ENCODE measurements at regions not wholly inside any gene's neighbourhood (a gene's known extent, or its start where the extent isn't known, plus 50 kb on each side); places are given as distances from the start of the nearest gene placed in this dataset.

- DNase-seq: no peak
These were observed 453.3 kb downstream of the TSHZ3 start for GRCh38 chr19:30895946-30896345.

GRCh38 chr19:30891051-30891450, 458.2 kb downstream of the TSHZ3 start:
- no peak for DNase-seq

DNA sequence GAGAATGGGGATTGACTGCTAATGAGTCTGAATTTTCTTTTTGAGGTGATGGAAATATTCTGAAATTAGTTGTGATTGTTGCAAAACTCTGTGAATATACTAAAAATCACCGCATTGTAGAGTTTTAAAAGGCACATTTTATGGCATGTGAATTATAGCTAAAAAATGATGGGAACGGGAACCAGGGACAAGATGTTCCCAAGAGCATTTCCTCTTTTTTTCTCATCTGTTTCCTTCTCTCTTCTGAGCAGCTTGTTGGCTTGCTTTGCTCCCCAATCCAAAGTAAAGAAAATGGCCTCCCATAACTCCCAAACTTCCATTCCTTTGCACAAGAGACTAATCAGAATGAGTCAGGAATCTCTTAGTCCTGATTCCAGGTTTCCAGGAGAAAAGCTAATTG, 459.2 kb downstream of the TSHZ3 start:
- DNase-seq: no peak

GRCh38 chr19:30888937-30889336, 460.3 kb downstream of the TSHZ3 start:
- DNase-seq: no peak

- no peak for DNase-seq
These were observed 462.2 kb downstream of the TSHZ3 start for GRCh38 chr19:30887042-30887441.

GRCh38 chr19:30886222-30886621, 463.0 kb downstream of the TSHZ3 start:
- DNase-seq: no peak

GRCh38 chr19:30884146-30884812, 465.0 kb downstream of the TSHZ3 start:
- DNase-seq: no peak

DNA sequence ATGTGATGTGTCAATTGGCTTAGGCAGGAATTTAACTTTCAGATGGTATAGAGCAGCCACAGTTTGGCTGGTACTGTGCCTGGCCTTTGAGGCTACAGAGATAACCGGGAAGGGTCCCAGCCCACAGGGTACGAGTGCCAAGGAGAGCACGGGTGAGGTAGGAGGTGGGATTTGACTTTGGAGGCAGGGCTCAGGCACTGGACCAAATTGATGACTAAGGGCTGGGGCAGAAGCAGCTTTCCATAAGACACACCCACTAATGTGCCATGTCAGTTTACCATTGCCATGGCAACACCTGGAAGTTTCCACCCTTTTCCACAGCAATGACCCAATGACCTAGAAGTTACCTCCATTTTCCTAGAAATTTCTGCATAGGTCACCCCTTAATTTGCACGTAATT, 466.2 kb downstream of the TSHZ3 start:
- no peak for DNase-seq

GRCh38 chr19:30882411-30883005, 466.7 kb downstream of the TSHZ3 start:
- DNase-seq: no peak

- no peak for DNase-seq
These were observed 467.3 kb downstream of the TSHZ3 start for GRCh38 chr19:30881930-30882329.

DNA sequence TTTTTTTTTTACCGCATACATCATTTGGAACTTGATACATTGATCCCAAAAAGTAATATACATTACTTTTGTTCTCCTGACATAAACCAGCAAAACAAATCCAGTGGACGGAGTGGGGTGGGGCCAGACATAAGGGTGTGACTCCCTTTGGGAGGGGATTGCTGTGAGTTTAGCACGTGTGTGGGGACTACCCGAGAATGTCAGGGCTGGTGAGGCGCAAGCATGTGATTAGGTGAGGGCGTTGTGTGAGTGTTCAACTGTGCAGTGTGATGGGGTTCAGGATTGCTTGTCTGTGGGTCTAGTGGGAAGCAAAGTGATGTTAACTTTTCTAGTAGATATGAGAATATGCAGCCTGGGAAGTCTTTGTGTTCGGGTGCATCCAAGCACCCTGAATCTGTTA, 468.0 kb downstream of the TSHZ3 start:
- DNase-seq: no peak

GRCh38 chr19:30880551-30880950, 468.7 kb downstream of the TSHZ3 start:
- DNase-seq: no peak

DNA sequence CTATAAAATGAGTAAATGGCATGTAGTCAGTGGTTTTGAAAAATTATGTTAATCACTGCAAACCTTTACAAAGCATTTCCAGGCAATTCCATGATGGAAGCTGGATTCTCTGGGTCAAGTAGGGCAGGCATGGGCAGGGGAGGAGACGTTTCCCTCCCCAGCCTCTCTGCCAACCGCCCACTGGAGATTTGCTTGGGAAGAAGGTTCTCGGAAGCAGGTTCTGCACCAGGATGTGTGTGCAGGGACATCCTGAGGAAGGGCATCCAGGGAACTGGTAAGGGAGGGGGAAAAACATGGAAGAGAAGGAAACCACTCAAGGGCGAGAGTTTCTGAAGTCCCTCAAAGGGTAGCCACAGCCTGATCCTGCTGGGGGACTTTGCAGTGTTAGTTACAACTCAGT, 469.1 kb downstream of the TSHZ3 start:
- DNase-seq: no peak

DNA sequence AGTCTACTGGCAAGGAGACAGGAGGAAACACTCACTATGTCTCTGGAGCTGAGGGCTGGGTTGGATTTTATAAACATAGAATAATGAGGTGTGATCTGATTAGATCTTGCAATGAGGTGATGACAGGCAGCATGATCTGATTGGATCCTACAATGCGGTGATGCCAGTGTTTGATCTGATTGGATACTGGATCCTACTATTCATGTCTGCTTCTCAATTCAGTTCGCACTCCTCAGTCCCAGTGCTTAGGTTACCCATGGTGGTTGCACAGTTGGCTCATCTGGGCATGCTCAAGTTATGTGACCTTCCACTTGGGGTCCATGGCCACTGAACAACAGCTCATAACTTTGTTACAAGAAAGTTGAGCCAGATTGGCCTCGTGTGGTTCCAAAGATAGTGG, 469.5 kb downstream of the TSHZ3 start:
- no peak for DNase-seq

- DNase-seq: no peak
These were observed 470.0 kb downstream of the TSHZ3 start for GRCh38 chr19:30879225-30879624.

- no peak for DNase-seq
These were observed 470.7 kb downstream of the TSHZ3 start for GRCh38 chr19:30878495-30878894.

DNA sequence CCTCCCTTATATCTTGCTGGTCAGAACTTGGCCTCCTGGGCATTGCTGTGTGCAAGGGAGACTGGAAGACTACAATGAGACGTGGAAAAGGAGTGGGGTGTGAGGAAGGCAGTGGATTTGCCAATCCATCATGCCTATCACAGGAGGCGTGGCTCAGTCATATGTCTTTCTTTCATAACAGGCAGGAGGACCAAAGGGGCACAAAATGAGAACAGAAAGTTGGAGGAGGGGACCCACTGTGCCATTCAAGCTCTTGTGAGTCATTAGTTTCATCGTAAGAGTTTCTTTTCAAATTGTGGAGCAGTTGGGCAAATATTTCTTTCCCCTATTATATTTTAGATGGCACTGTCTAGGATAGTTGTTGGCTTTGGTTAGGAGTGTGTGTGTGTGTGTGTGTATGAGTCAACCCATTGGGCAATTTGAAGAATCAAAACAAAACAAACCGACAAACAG, 471.5 kb downstream of the TSHZ3 start:
- no peak for DNase-seq

- no peak for DNase-seq
These were observed 475.5 kb downstream of the TSHZ3 start for GRCh38 chr19:30873691-30874090.

GRCh38 chr19:30873003-30873402, 476.2 kb downstream of the TSHZ3 start:
- no peak for DNase-seq

DNA sequence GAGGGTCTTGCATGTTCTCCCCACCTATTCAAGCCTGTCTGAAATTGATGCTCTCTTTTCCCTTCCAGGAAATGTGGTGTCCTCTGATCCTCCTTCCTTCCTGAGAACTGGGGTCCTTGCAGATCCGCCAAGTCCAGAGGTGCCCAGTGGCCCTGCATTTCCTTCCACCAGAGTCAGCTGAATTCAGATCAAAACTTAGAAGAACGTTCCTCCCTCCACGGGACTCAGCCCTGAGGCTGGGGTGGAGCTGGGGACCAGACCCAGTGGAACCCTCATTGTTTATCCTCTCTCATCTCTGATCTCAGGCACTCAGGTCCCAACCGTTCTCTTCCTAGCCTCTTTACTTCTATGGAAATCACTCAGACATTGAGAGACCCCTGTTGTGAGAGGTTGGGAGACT, 477.3 kb downstream of the TSHZ3 start:
- no peak for DNase-seq

- DNase-seq: no peak
These were observed 478.4 kb downstream of the TSHZ3 start for GRCh38 chr19:30870876-30871275.

DNA sequence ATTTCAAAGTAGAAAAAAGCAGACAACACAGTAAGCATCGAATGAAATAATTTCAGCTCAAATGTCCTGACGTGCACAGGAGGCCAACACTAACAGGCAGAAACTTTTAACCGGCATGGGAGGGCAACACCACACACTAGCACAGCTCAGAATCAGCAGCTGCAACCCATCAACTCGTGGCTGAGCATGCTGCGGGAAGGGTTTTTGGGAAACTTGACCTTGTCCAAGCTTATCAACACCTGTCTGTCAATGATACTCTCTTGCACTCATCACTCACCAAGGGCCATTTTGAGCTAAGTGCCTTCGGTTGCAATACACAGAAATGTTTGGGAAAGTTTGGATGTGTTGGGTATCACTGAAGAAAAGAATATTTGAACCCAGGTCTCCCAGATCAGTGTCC, 483.7 kb downstream of the TSHZ3 start:
- no peak for DNase-seq

GRCh38 chr19:30864391-30865215, 484.6 kb downstream of the TSHZ3 start:
- no peak for DNase-seq

DNA sequence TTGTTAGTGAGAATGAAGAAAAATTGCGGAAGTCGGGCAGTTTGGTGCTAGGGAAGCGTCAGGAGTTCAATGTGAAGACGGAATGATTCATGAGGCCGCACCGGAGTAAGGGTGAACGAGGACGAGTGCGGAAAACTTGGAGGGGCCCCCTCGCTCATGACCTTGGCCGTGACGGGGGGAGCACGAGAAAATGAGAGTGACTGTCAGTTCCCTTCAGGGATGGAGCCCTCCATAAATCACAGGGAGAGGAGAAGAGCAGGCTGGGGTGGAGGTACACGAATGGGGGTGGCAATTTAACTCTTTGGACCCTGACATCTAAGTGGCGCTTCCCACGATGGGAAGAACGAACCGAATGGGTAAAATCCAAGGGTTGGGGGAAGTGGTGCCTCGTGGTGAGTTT, 486.4 kb downstream of the TSHZ3 start:
- DNase-seq: no peak
